Kidney (tissue), 13 donors: ENCODE measurements at regions not wholly inside any gene's neighbourhood (a gene's known extent, or its start where the extent isn't known, plus 50 kb on each side); places are given as distances from the start of the nearest gene placed in this dataset.

Source experiments
- DNase-seq, 5 donors: peaks; one replicate each; pipeline ENCODE4 v3.0.0-alpha.2; 2013 to 2020
- FAIRE-seq: peaks from 2 replicates; lab custom pipeline; 2012; peaks lifted over from hg19 to GRCh38; lab: Jason Lieb, UNC
- H3K27ac ChIP-seq, 2 donors: one replicate each; pipeline ENCODE4 v1.7.0; 2013; ENCODE audit warnings: low read depth in 2 of 2, low read length in 2 of 2, inconsistent platforms in 1 of 2
- H3K27me3 ChIP-seq: one replicate; pipeline ENCODE4 v1.7.1; 2013; ENCODE audit warnings: low read length, inconsistent platforms; ENCODE audit not compliant: control insufficient read depth, insufficient read depth
- H3K36me3 ChIP-seq, 3 donors: one replicate each; pipeline versions ENCODE4 v1.7.0 to v1.7.1; 2013; ENCODE audit warnings: low read length in 3 of 3, control low read depth in 1 of 3, inconsistent platforms in 1 of 3; ENCODE audit not compliant: insufficient read depth in 3 of 3, control insufficient read depth in 2 of 3
- H3K4me1 ChIP-seq, 3 donors: one replicate each; pipeline versions ENCODE4 v1.7.0 to v1.7.1; 2013; ENCODE audit warnings: low read length in 3 of 3, inconsistent platforms in 1 of 3, low read depth in 1 of 3; ENCODE audit not compliant: control insufficient read depth in 2 of 3, insufficient read depth in 2 of 3
- H3K4me3 ChIP-seq, 3 donors: one replicate each; pipeline versions ENCODE4 v1.7.0 to v1.8.1; 2013; ENCODE audit warnings: low read length in 3 of 3, control low read depth in 1 of 3, inconsistent platforms in 1 of 3
- H3K9ac ChIP-seq, 3 donors: one replicate each; pipeline versions ENCODE4 v1.7.0 to v1.7.1; 2013; ENCODE audit warnings: low read length in 3 of 3, control low read depth in 1 of 3, inconsistent platforms in 1 of 3
- H3K9me3 ChIP-seq, 3 donors: one replicate each; pipeline versions ENCODE4 v1.7.0 to v1.7.1; 2013; ENCODE audit warnings: low read length in 3 of 3, control low read depth in 1 of 3, inconsistent platforms in 1 of 3; ENCODE audit not compliant: control insufficient read depth in 2 of 3, insufficient read depth in 1 of 3
- CTCF ChIP-seq: IDR thresholded peaks from 3 replicates; pipeline ENCODE4 v1.5.1; 2012; ENCODE audit warnings: mild to moderate bottlenecking, moderate library complexity, borderline replicate concordance; ENCODE audit not compliant: insufficient read depth; ENCODE audit errors: extremely low read depth
- intact Hi-C: fragments of 100-400 bp; cut with DNase I; formaldehyde crosslinking; loops from one replicate; pipeline ENCODE4 v1.11.1; 2022
- donor health status: control.
- donor health status: control.
- donor health status: control.
- donor health status: control.
- donor health status: control.
- donor health status: DM: yes; HTN: yes; CAD: no.
- donor health status: Normal renal cell carcinoma (clear cell type).

- DNase-seq: no peak
- Histone ChIP-seq H3K9ac (no peak overlapping the region), H3K4me1 (no peaks in the 10 kb centered on the region), H3K27me3 (no peaks in the 10 kb centered on the region), H3K4me3 (no peak overlapping the region), H3K9me3 (no peaks in the 10 kb centered on the region), H3K27ac (no peak overlapping the region), H3K36me3 (no peaks in the 10 kb centered on the region)
- TF ChIP-seq CTCF: no peak
- FAIRE-seq: no peak
- intact Hi-C loops: no loop called here
These were observed 87.7 kb upstream of the BARX2 start for GRCh38 chr11:129287920-129288319.

DNA sequence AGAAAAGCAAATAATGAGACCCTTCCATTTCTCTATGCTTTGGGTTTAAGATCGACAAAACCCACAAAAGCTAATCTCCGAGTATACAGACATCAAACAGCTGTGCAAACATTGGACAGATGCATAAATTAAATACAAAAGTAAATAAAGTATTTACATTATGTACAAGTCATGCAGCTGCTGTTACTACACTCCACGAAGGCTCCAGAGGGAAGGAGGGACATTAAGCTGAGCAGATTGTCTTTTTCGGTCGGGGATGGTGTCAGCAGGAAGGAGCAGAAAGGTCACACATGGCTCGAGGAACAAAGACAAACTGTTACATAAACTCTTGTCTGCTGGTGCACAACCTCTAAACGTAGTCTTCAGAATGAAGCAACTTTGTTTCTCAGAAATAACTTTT, 88.8 kb upstream of the BARX2 start:
- no peak overlapping the region for H3K27ac ChIP-seq
- no peaks in the 10 kb centered on the region for H3K36me3 ChIP-seq
- H3K27me3 ChIP-seq: no peaks in the 10 kb centered on the region
- H3K4me1 ChIP-seq: no peaks in the 10 kb centered on the region
- no peak overlapping the region for H3K9ac ChIP-seq
- H3K4me3 ChIP-seq: no peak overlapping the region
- intact Hi-C loops: no loop called here
- FAIRE-seq (no peak), DNase-seq (peak in 3 of 5 donors; percentile 22 to 74 (median 41))
- TF ChIP-seq CTCF: no peak
- no peaks in the 10 kb centered on the region for H3K9me3 ChIP-seq

DNA sequence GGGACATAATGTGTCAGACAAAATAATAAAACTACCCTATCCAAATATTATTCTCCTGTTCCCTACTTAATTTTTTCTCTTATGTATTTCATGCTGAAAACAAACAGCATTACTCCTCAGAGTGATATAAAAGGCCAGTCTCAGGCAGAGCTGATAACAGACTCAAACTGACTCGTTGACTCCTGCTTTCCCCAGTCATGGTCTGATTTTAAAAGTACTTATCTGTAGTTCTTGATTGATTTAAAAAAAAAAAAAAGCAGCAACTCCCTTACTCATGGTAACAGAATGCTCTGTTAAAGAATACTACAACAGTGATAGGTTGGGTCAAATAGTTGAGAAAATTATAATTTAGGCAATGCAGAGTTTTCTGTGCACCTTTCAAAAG, 90.3 kb upstream of the BARX2 start:
- FAIRE-seq: no peak
- Histone ChIP-seq H3K4me1 (no peaks in the 10 kb centered on the region), H3K4me3 (no peak overlapping the region), H3K9ac (no peak overlapping the region), H3K27me3 (no peaks in the 10 kb centered on the region), H3K27ac (no peak overlapping the region), H3K9me3 (no peaks in the 10 kb centered on the region), H3K36me3 (no peaks in the 10 kb centered on the region)
- intact Hi-C loops: no loop called here
- DNase-seq: no peak
- TF ChIP-seq CTCF: no peak

- Histone ChIP-seq H3K4me3 (no peak overlapping the region), H3K36me3 (no peaks in the 10 kb centered on the region), H3K27ac (no peak overlapping the region), H3K27me3 (no peaks in the 10 kb centered on the region), H3K4me1 (no peaks in the 10 kb centered on the region), H3K9me3 (no peaks in the 10 kb centered on the region), H3K9ac (no peak overlapping the region)
- intact Hi-C loops: no loop called here
- FAIRE-seq (no peak), DNase-seq (no peak)
- TF ChIP-seq CTCF: no peak
These were observed 91.0 kb upstream of the ARHGAP32 start for GRCh38 chr11:129283141-129283540.
